ENCODE measurements at regions not wholly inside any gene's neighbourhood (a gene's known extent, or its start where the extent isn't known, plus 50 kb on each side); places are given as distances from the start of the nearest gene placed in this dataset.

DNA sequence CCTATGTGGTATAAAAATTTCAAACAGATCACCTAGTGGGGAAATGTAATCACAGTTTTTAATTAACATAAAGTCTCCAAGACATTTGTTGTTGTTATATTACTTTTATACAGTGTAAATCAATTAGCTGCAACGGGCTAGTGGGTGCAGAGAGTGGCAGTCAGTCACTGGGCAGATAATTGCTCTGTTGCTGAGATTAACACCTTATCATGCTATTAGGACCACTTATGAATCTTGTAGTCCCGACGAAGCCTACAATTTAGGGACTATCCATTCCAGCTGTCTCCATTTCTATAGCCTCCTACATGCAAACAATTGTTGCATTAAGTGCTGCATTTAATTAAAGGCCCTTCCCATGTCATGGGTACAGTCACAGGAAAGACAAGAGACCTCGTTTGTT is 158.9 kb upstream of the PROX1 start:
- TF ChIP-seq, protein P1, sequence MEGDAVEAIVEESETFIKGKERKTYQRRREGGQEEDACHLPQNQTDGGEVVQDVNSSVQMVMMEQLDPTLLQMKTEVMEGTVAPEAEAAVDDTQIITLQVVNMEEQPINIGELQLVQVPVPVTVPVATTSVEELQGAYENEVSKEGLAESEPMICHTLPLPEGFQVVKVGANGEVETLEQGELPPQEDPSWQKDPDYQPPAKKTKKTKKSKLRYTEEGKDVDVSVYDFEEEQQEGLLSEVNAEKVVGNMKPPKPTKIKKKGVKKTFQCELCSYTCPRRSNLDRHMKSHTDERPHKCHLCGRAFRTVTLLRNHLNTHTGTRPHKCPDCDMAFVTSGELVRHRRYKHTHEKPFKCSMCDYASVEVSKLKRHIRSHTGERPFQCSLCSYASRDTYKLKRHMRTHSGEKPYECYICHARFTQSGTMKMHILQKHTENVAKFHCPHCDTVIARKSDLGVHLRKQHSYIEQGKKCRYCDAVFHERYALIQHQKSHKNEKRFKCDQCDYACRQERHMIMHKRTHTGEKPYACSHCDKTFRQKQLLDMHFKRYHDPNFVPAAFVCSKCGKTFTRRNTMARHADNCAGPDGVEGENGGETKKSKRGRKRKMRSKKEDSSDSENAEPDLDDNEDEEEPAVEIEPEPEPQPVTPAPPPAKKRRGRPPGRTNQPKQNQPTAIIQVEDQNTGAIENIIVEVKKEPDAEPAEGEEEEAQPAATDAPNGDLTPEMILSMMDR (IDR thresholded peaks at IDR 0.05) = no peak
- TF ChIP-seq POLR2A (IDR thresholded peaks at IDR 0.05; ENCODE audit: low read depth) (no peak), EP300 (IDR thresholded peaks at IDR 0.05) (no peak), POLR2AphosphoS5 (IDR thresholded peaks at IDR 0.05) (no peak)
